Adipose tissue (tissue), 3 donors: ENCODE measurements at regions not wholly inside any gene's neighbourhood (a gene's known extent, or its start where the extent isn't known, plus 50 kb on each side); places are given as distances from the start of the nearest gene placed in this dataset.
"Not testable (repeated sequence)": the region's sequence is repeated elsewhere in the genome, so short reads cannot be mapped to it uniquely, and the experiment has no call there.

Source experiments
- H3K27ac ChIP-seq: one replicate; pipeline ENCODE4 v1.5.1; 2013; ENCODE audit warnings: low read depth, low read length
- WGBS, 3 donors: extraction: QIAGEN DNeasy Blood & Tissue Kit; methylation state at CpG; one replicate each; pipeline ENCODE4 v1.1.7; 2013; 5-methylcytosine and 5-hydroxymethylcytosine counted together
- donor health status: healthy with polysubstance abuse.
- donor health status: Bipolar disorder and iron deficiency.
- donor health status: healthy.

DNA sequence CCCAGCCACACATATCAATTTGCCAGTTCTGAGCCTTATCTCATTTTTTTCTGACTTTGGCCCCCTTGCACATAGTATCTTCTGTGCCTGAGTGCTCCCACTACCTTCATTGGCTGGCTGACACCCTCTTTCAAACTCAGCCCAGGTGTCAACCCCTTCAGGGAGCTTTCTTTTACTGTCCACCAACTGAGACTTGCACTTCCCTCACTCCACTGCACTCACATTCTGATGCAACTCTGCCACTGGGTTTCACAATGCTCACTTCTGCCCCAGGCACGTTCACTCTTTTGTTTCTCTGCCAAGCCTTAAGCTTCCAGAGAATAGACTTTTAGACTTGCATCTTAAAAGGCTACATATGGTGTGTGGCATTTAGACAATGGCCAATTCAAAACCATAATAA is 101.5 kb upstream of the CBLB start:
- 23 to 30% (median 26%) methylated on average over 1 of the region's 1 CpG for WGBS, 3 donors
- no peak overlapping the region for H3K27ac ChIP-seq

- 0 to 4% (median 0%) methylated on average over 1 of the region's 1 CpG for WGBS, 3 donors
- H3K27ac ChIP-seq, result no peak overlapping the region
Observed at GRCh38 chr3:105972069-105972468, 103.3 kb upstream of the CBLB start.

DNA sequence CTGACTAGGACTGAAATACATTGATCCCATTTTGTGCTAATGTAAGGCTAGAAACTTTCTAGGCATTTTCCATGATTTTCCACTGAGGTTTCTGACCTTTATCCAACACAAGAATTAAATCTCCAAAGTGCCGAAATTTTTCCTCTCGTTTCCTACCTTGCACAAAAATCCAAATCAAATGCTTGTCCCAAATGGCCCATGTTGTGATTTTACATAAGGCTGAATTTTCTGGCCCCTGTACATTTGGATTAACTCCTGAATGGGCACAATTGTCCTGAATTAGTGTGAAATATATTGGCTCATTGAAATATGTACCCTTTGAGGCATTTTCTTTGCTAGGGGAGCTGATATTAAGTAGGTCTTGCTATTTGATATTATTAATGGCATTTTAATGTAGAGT is 105.6 kb upstream of the CBLB start:
- WGBS, 3 donors, result 70 to 89% (median 86%) methylated on average over 2 of the region's 2 CpGs
- H3K27ac ChIP-seq, result no peak overlapping the region

- WGBS, 3 donors, result 67 to 74% (median 67%) methylated on average over 2 of the region's 2 CpGs
- H3K27ac ChIP-seq, result no peak overlapping the region
Observed at GRCh38 chr3:105976196-105976595, 107.4 kb upstream of the CBLB start.

GRCh38 chr3:105979961-105980360 is 111.1 kb upstream of the CBLB start:
- WGBS, 3 donors, result 59 to 80% (median 79%) methylated on average over 3 of the region's 3 CpGs
- H3K27ac ChIP-seq, result no peak overlapping the region

DNA sequence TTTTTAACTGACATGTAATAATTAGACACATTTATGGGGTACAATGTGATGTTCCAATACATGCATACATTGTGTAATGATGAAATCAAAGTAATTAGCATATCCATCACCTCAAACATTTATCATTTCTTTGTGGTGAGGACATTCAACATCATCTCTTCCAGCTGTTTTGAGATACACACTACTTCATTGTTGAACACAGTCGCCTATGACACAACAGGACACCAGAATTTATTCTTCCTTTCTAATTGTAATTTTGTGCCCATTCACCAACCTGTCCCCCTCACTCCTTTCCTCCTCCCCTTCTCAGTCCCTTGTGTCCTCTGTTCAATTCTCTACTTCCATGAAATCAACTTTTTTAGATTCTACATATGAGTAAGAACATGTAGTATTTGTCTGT is 113.4 kb upstream of the CBLB start:
- H3K27ac ChIP-seq, result no peak overlapping the region
- 93 to 96% (median 94%) methylated on average over 1 of the region's 1 CpG for WGBS, 3 donors

- no peak overlapping the region for H3K27ac ChIP-seq
- 79 to 95% (median 95%) methylated on average over 1 of the region's 1 CpG for WGBS, 3 donors
Observed at GRCh38 chr3:105984837-105985236, 116.0 kb upstream of the CBLB start.

DNA sequence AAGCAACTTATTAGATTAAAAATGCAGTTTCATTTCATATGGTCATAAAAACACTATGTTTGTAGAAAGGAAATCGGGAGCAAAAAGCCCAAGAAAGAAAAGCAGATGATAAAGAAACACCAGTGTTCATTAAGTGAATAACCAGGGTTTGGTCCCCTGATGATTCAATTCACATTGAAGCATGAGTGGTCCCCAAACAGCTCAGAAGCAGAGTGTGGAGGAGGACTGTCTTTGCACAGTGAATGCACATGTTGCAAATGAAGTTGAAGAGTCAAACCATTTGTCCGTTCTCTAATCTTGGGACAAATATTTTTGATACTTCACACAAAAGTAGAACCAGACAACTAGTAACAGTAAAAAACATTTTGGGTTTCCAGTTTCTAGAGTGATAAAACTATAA is 117.5 kb upstream of the CBLB start:
- H3K27ac ChIP-seq, result not testable (repeated sequence)
- WGBS, 3 donors, result 84 to 91% (median 87%) methylated on average over 2 of the region's 2 CpGs

- WGBS, 3 donors, result 70 to 76% (median 74%) methylated on average over 2 of the region's 2 CpGs
Observed at GRCh38 chr3:105987809-105988208, 119.0 kb upstream of the CBLB start.

DNA sequence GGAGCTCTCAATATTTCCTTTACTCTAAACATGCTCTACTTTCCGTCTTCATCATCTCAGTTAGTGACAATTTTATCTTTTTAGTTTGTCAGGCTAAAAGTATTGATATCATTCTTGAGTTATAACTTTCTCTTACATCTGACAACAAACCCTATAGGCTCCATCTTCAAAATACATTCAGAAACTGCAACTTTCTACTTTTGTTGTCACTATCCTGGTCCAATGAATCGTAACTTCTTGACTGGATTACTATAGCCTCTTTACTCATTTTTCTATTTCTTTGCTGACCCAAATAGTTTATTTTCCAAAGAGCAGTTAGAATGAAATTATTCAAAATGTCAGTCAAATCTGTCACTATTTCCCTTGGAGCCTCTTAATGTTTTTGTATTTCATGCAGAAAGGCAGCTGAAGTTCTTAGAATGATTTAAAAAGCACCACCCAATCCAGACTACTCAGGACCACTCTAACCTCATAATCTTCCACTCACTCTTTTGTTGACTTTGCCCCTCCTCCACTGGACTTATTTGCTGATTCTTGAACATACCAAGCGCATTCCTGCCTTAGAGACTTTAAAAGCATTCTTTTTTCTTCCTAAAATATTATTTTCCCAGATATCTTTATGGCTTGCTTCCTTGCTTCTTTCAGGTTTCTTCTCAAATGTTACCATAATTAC is 119.9 kb upstream of the CBLB start:
- WGBS, 3 donors, result 72 to 95% (median 94%) methylated on average over 3 of the region's 3 CpGs
- H3K27ac ChIP-seq, result no peak overlapping the region

More at GRCh38 chr3:105987809-105988208, 119.0 kb upstream of the CBLB start:
- H3K27ac ChIP-seq, result no peak overlapping the region

GRCh38 chr3:105996781-105997180 is 128.0 kb upstream of the CBLB start:
- 79 to 91% (median 90%) methylated on average over 4 of the region's 4 CpGs for WGBS, 3 donors
- H3K27ac ChIP-seq, result no peak overlapping the region

DNA sequence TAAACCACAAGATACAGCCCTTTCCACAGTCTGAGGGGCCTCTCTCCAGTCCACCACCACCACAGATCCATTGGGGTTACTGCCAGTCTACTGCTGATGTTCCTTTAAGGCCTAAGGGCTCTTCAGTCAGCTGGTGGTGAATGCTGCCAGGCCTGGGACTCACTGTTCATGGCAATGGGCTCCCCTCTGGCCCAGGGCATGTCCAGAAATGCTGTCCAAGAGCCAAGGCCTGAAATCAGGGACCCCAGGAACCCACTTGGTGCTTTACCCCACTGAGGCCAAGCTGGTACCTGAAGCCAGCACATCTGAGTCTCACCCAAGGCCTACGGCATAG is 128.6 kb upstream of the CBLB start:
- H3K27ac ChIP-seq, result no peak overlapping the region
- 80 to 98% (median 95%) methylated on average over 1 of the region's 1 CpG for WGBS, 3 donors

GRCh38 chr3:105997800-105998526 is 129.2 kb upstream of the CBLB start:
- 59 to 66% (median 61%) methylated on average over 3 of the region's 3 CpGs for WGBS, 3 donors
- no peak overlapping the region for H3K27ac ChIP-seq

DNA sequence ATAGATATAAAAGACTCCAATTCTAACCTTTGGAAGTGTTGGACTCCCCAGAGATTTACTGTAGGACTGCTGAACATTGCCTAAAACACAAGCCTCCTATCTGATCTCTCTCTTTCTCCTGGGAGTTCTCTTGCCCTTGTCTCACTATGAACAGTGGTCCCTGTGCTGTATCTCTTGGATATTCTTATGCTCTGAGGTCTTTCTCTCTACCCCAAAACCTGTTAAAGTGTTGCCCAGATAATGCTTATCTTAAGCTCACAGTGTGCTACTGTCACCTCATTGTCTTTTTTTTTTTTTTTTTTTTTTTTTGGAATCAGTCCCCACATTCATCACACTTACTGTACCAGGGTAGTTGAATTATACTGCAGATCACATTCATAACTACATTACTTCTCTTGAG is 131.0 kb upstream of the CBLB start:
- H3K27ac ChIP-seq, result no peak overlapping the region

DNA sequence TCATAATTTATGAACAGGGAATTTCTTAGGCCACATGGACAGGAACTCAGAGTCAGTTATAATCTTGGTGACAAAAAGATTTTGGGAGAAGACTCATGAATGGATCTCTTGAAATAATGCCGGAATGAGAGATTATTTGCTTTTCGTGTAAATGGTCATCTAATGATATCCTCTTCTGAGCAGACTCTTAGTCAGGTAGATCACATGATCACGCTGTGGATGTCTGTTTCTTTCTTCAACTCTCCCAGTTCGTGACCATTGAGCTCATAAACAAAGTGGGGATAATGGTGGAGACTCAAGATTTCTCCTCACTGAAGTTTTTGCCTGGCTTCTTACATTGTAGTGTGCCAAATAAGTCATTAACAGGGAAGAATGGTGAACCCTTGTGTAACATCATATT is 133.1 kb upstream of the CBLB start:
- H3K27ac ChIP-seq, result no peak overlapping the region
- WGBS, 3 donors, result 80 to 95% (median 95%) methylated on average over 4 of the region's 4 CpGs

DNA sequence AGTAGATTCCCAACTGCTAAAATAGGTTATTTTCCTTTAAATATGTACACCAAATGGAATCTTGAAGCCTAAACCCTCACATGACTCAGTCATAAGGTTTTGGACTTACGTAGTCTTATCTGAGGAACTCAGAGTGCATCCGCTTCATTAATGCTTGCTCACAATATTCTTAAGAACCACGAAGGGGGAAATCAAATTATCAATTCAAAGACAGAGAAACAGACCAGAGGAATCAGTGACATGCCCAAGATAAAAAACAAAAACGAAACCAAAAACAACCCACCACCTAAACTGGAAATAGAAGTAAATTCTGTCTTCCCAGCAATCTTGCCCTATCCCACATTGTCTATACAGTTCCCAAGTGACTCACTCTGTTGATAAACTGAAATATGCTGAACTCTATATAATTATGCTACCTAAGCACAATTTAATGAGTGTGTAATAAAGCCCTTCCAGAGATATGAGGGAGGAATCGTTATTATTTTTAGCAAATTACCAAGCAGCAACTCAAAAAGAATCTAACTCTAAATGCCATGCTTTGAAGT is 135.4 kb upstream of the CBLB start:
- WGBS, 3 donors, result 46 to 69% (median 49%) methylated on average over 5 of the region's 5 CpGs
- no peak overlapping the region for H3K27ac ChIP-seq

- no peak overlapping the region for H3K27ac ChIP-seq
- 73 to 84% (median 78%) methylated on average over 3 of the region's 3 CpGs for WGBS, 3 donors
Observed at GRCh38 chr3:106004826-106005225, 136.0 kb upstream of the CBLB start.

DNA sequence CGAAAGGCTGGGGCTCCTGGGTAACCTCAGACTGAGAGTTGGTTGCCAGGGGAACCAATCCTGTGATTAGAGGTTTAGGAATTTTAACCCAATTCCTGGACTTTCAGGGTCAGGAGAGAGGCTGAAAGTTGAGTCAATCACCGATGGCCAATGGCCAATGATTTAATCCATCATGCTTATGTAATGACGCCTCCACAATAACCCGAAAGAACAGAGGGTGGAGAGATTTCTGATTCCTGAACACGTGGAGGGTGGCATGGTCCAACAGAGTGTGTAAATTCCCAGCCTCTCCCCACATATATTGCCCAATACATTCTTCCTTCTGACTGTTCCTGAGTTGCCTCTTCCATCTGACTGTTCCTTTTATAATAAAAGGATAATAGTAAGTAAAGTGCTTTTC is 137.2 kb upstream of the CBLB start:
- 66 to 70% (median 67%) methylated on average over 5 of the region's 5 CpGs for WGBS, 3 donors
- H3K27ac ChIP-seq, result no peak overlapping the region

DNA sequence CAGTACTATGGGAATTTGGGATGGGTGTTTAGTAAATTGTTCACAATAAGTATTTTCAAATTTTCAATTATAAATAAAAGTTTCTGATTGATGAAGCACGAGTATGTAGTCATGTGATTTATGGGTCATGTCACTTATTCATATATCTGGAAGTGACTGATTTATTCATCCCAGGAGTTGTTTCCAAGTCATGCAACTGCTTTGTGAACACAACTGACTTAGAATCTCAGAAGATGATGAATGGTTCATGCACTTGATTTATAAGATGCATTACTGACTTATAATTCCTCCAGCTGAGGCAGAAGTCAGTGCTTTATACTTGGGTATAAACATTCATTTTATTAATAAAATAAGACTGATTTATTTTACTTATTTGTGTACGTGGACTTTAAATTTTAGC is 137.8 kb upstream of the CBLB start:
- WGBS, 3 donors, result 56 to 84% (median 78%) methylated on average over 2 of the region's 2 CpGs
- H3K27ac ChIP-seq, result no peak overlapping the region

DNA sequence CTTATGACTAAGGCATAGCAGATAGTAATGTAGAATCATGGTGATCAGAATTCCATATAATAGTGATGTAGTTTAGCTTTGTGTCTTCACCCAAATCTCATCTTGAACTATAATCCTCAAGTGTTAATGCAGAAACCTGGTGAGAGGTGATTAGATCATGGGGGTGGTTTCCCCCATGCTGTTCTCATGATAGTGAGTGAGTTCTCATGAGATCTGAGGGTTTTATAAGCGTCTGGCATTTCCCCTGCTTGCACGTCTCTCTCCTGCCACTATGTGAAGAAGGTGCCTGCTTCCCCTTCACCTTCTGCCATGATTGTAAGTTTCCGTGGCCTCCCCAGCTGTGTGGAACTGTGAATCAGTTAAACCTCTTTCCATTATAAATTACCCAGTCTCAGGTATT is 138.7 kb upstream of the CBLB start:
- H3K27ac ChIP-seq, result no peak overlapping the region
- 73 to 93% (median 90%) methylated on average over 3 of the region's 3 CpGs for WGBS, 3 donors
